ENCODE measurements at regions not wholly inside any gene's neighbourhood (a gene's known extent, or its start where the extent isn't known, plus 50 kb on each side); places are given as distances from the start of the nearest gene placed in this dataset.

GRCh38 chr22:49449377-49449776, 378.3 kb downstream of the BRD1 start:
- TF ChIP-seq, protein P1, sequence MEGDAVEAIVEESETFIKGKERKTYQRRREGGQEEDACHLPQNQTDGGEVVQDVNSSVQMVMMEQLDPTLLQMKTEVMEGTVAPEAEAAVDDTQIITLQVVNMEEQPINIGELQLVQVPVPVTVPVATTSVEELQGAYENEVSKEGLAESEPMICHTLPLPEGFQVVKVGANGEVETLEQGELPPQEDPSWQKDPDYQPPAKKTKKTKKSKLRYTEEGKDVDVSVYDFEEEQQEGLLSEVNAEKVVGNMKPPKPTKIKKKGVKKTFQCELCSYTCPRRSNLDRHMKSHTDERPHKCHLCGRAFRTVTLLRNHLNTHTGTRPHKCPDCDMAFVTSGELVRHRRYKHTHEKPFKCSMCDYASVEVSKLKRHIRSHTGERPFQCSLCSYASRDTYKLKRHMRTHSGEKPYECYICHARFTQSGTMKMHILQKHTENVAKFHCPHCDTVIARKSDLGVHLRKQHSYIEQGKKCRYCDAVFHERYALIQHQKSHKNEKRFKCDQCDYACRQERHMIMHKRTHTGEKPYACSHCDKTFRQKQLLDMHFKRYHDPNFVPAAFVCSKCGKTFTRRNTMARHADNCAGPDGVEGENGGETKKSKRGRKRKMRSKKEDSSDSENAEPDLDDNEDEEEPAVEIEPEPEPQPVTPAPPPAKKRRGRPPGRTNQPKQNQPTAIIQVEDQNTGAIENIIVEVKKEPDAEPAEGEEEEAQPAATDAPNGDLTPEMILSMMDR (IDR thresholded peaks at IDR 0.05): no peak
- no peak for TF ChIP-seq EZH2 (IDR thresholded peaks at IDR 0.05; ENCODE audit: borderline replicate concordance, insufficient read depth, low read depth, low read length, poor library complexity, severe bottlenecking)
- H3K9me3 Mint-ChIP-seq (ENCODE audit: insufficient read depth): no peaks in the 10 kb centered on the region
- H2AFZ ChIP-seq (ENCODE audit: insufficient read depth, low read depth, low read length, poor library complexity, severe bottlenecking): no peak overlapping the region
- peaks cover 0 to 7% (median 0%) of the 10 kb centered on the region in 4 experiments for H3K27me3 ChIP-seq (replicated peaks in 1 of 4; ENCODE audit: control extremely low read depth in 1 of 4, control insufficient read depth in 3 of 4, insufficient read depth in 4 of 4, low read length in 3 of 4)
- H3K27me3 Mint-ChIP-seq: peaks cover 35% of the 10 kb centered on the region
- POLR2A ChIA-PET: no interaction called here
- CTCF ChIA-PET: no interaction called here
- H3K9me3 ChIP-seq (ENCODE audit: control extremely low read depth in 1 of 3, control insufficient read depth in 2 of 3, insufficient read depth in 1 of 3, low read length in 2 of 3): peaks cover 0 to 12% (median 0%) of the 10 kb centered on the region in 3 donors
- intact Hi-C loops (cut with micrococcal nuclease): no loop called here
- H3K27ac ChIP-seq (ENCODE audit: low read length in 2 of 2): no peak overlapping the region
- H3K36me3 ChIP-seq (replicated peaks in 1 of 2; ENCODE audit: control extremely low read depth in 1 of 2, control insufficient read depth in 1 of 2, extremely low read depth in 1 of 2, insufficient read depth in 2 of 2, low read length in 1 of 2): no peaks in the 10 kb centered on the region
- no peaks in the 10 kb centered on the region for H3K4me1 ChIP-seq (ENCODE audit: control insufficient read depth in 2 of 2, insufficient read depth in 2 of 2, low read length in 2 of 2)
- H3K4me3 ChIP-seq (ENCODE audit: control extremely low read depth in 1 of 5, extremely low read depth in 1 of 5, insufficient read depth in 1 of 5, low read depth in 2 of 5, low read length in 4 of 5): no peak overlapping the region
- no peak for DNase-seq
- WGBS (ENCODE audit: insufficient coverage): 73% methylated on average over 14 of the region's 16 CpGs
- ATAC-seq (ENCODE audit: low read depth): no peak
- H3K4me1 Mint-ChIP-seq: no peaks in the 10 kb centered on the region
- H3K79me2 ChIP-seq (ENCODE audit: control insufficient read depth, insufficient read depth, low read length): no peaks in the 10 kb centered on the region
- no peak overlapping the region for H3K9ac ChIP-seq (ENCODE audit: low read length)
- H4K20me1 ChIP-seq (ENCODE audit: control insufficient read depth, insufficient read depth, low read length, poor library complexity, severe bottlenecking): no peaks in the 10 kb centered on the region
- no peak overlapping the region for H3K27ac Mint-ChIP-seq
- no peak overlapping the region for H3K4me3 Mint-ChIP-seq
- no peak overlapping the region for H3K4me2 ChIP-seq (replicated peaks; ENCODE audit: low read depth, low read length, poor library complexity, severe bottlenecking)

- Histone ChIP-seq H3K79me2 (ENCODE audit: control insufficient read depth, insufficient read depth, low read length) (no peaks in the 10 kb centered on the region), H3K4me2 (replicated peaks; ENCODE audit: low read depth, low read length, poor library complexity, severe bottlenecking) (no peak overlapping the region), H2AFZ (ENCODE audit: insufficient read depth, low read depth, low read length, poor library complexity, severe bottlenecking) (no peak overlapping the region), H3K36me3 (replicated peaks in 1 of 2; ENCODE audit: control extremely low read depth in 1 of 2, control insufficient read depth in 1 of 2, extremely low read depth in 1 of 2, insufficient read depth in 2 of 2, low read length in 1 of 2) (no peaks in the 10 kb centered on the region), H3K4me1 (ENCODE audit: control insufficient read depth in 2 of 2, insufficient read depth in 2 of 2, low read length in 2 of 2) (no peaks in the 10 kb centered on the region), H3K9me3 (ENCODE audit: control extremely low read depth in 1 of 3, control insufficient read depth in 2 of 3, insufficient read depth in 1 of 3, low read length in 2 of 3) (peaks cover 0 to 12% (median 0%) of the 10 kb centered on the region in 3 donors), H3K4me3 (ENCODE audit: control extremely low read depth in 1 of 5, extremely low read depth in 1 of 5, insufficient read depth in 1 of 5, low read depth in 2 of 5, low read length in 4 of 5) (no peak overlapping the region), H4K20me1 (ENCODE audit: control insufficient read depth, insufficient read depth, low read length, poor library complexity, severe bottlenecking) (no peaks in the 10 kb centered on the region), H3K9ac (ENCODE audit: low read length) (no peak overlapping the region), H3K27ac (ENCODE audit: low read length in 2 of 2) (no peak overlapping the region), H3K27me3 (replicated peaks in 1 of 4; ENCODE audit: control extremely low read depth in 1 of 4, control insufficient read depth in 3 of 4, insufficient read depth in 4 of 4, low read length in 3 of 4) (peaks cover 0 to 7% (median 0%) of the 10 kb centered on the region in 4 experiments)
- peaks cover 38% of the 10 kb centered on the region for H3K27me3 Mint-ChIP-seq
- WGBS (ENCODE audit: insufficient coverage): 81% methylated on average over 13 of the region's 14 CpGs
- H3K4me1 Mint-ChIP-seq: no peaks in the 10 kb centered on the region
- TF ChIP-seq EZH2 (IDR thresholded peaks at IDR 0.05; ENCODE audit: borderline replicate concordance, insufficient read depth, low read depth, low read length, poor library complexity, severe bottlenecking): no peak
- TF ChIP-seq, protein P1 (IDR thresholded peaks at IDR 0.05): no peak
- ATAC-seq (ENCODE audit: low read depth) (no peak), DNase-seq (no peak)
- H3K27ac Mint-ChIP-seq: no peak overlapping the region
- ChIA-PET CTCF (no interaction called here), POLR2A (no interaction called here)
- H3K9me3 Mint-ChIP-seq (ENCODE audit: insufficient read depth): no peaks in the 10 kb centered on the region
- H3K4me3 Mint-ChIP-seq: no peak overlapping the region
- intact Hi-C loops (cut with micrococcal nuclease): no loop called here
These were observed 379.1 kb downstream of the BRD1 start for GRCh38 chr22:49448526-49448925.
